Mucosa of descending colon (tissue), 3 donors: ENCODE measurements at regions not wholly inside any gene's neighbourhood (a gene's known extent, or its start where the extent isn't known, plus 50 kb on each side); places are given as distances from the start of the nearest gene placed in this dataset.
"Not testable (repeated sequence)": the region's sequence is repeated elsewhere in the genome, so short reads cannot be mapped to it uniquely, and the experiment has no call there.

Experiments
- ATAC-seq: fragments of 200-7000 bp; cut with Tn5 transposase; one replicate; pipeline ENCODE4 v1.9.1; 2020; ENCODE audit warnings: mild to moderate bottlenecking, moderate library complexity
- DNase-seq, 3 donors: peaks; one replicate each; pipeline ENCODE4 v3.0.0-alpha.2; 2020
- H3K36me3 ChIP-seq: fragments of 200-600 bp; one replicate; pipeline ENCODE4 v1.8.0; 2021; ENCODE audit warnings: low read depth, mild to moderate bottlenecking
- H3K4me1 ChIP-seq: fragments of 200-600 bp; one replicate; pipeline ENCODE4 v1.8.0; 2021; ENCODE audit warnings: low read depth, mild to moderate bottlenecking
- H3K4me3 ChIP-seq: fragments of 200-600 bp; one replicate; pipeline ENCODE4 v1.8.0; 2021; ENCODE audit warnings: mild to moderate bottlenecking
- H3K9me3 ChIP-seq: fragments of 200-600 bp; one replicate; pipeline ENCODE4 v1.8.0; 2021; ENCODE audit warnings: mild to moderate bottlenecking
- CTCF ChIP-seq: fragments of 200-600 bp; IDR thresholded peaks from one replicate; pipeline ENCODE4 v1.8.0; 2022; ENCODE audit warnings: antibody characterized with exemption, mild to moderate bottlenecking
- intact Hi-C, 2 donors: fragments of 100-400 bp; cut with DNase I in 1 of 2; cut with micrococcal nuclease in 1 of 2; formaldehyde crosslinking; loops; one replicate each; pipeline versions ENCODE4 v1.11.0 to v1.11.1; 2022; cut with DNase I, micrococcal nuclease
- donor health status: DM: no; HTN: no; CAD: no; lungs with moderate emphysema.
- donor health status: DM: no; HTN: no; CAD: no.
- donor health status: DM: no; HTN: yes; CAD: no.

GRCh38 chr17:64747938-64748540 lies 85.9 kb upstream of the SMURF2 start:
- Histone ChIP-seq H3K36me3 (no peaks in the 10 kb centered on the region), H3K9me3 (no peaks in the 10 kb centered on the region), H3K4me1 (no peaks in the 10 kb centered on the region), H3K4me3 (no peak overlapping the region)
- intact Hi-C loops, result no loop called here
- no peak for TF ChIP-seq CTCF
- no peak for ATAC-seq
- no peak for DNase-seq

GRCh38 chr17:64742326-64742725 lies 80.2 kb upstream of the SMURF2 start:
- intact Hi-C loops, result no loop called here
- no peak for DNase-seq
- TF ChIP-seq CTCF, result no peak
- Histone ChIP-seq H3K36me3 (no peaks in the 10 kb centered on the region), H3K4me1 (peaks cover 3% of the 10 kb centered on the region), H3K9me3 (no peaks in the 10 kb centered on the region), H3K4me3 (no peak overlapping the region)
- ATAC-seq, result no peak

DNA sequence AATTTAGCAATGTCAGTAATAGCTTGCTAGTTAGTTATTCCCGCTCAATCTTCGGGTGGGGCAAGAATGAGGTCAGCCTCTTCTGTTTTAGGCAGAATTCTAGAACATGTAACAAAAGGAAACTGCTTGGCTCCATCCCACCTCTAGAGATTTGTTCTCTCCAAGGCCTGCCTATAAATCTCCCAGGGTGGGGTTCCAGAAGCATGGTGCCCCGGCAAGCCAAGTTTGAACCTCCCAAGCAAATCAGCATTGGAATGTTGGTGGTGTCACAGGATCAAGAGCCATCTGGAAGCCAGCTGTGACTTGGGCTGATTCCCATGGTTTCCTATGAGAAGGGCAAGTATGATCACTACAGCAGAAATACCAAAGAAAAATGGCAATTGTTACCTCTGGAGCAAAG lies 79.8 kb upstream of the SMURF2 start:
- DNase-seq, H3K4me1 ChIP-seq, H3K4me3 ChIP-seq, H3K36me3 ChIP-seq, intact Hi-C loops, H3K9me3 ChIP-seq: not testable (repeated sequence)
- ATAC-seq, result peak; percentile 37

GRCh38 chr17:64741038-64741641 lies 79.0 kb upstream of the SMURF2 start:
- Histone ChIP-seq H3K4me3 (no peak overlapping the region), H3K4me1 (peaks cover 3% of the 10 kb centered on the region), H3K36me3 (no peaks in the 10 kb centered on the region), H3K9me3 (no peaks in the 10 kb centered on the region)
- ATAC-seq (peak; percentile 35), DNase-seq (no peak)
- TF ChIP-seq CTCF, result no peak
- intact Hi-C loops, result no loop called here

DNA sequence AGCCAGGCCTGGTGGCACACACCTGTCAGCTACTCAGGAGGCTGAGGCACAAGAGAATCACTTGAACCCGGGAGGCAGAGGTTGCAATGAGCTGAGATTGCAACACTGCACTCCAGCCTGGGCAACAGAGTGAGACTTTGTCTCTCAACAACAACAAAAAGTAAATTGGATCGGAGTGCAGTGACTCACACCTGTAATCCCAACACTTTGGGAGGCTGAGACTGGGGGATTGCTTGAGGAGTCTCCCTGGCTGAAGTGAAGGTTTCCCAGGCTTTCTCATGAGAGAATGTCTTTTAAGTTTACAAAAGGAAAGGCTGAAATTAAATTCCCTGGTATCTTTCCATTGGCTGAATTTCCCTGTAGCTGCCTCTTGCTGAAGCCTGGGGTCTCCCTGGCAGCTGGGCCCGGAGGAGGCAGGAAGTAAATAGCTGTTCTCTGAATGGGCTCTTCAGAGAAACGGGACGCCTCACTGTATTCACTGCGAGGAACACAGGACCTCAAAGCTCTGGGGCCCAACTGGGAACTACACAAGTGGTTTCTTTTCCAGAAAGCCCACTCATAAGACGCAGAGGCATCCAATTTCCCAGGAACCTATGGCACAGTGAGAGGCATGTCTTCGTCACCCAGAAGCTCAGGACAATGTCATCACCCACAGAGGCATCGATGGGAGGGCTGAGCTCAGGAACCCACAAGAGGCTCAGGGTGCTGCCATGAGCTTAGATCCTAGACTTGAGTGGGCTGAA lies 77.4 kb upstream of the SMURF2 start:
- no peak for TF ChIP-seq CTCF
- H3K4me1 ChIP-seq, result peaks cover 3% of the 10 kb centered on the region
- H3K36me3 ChIP-seq, result no peaks in the 10 kb centered on the region
- no peaks in the 10 kb centered on the region for H3K9me3 ChIP-seq
- intact Hi-C loops, result no loop called here
- no peak for DNase-seq
- ATAC-seq, result no peak
- no peak overlapping the region for H3K4me3 ChIP-seq

GRCh38 chr17:64736804-64737492 lies 74.8 kb upstream of the SMURF2 start:
- intact Hi-C loops, result no loop called here
- no peaks in the 10 kb centered on the region for H3K36me3 ChIP-seq
- H3K9me3 ChIP-seq, result no peaks in the 10 kb centered on the region
- DNase-seq (peak in 2 of 3 donors; percentile 50 to 75), ATAC-seq (peak; percentile 81)
- no peak overlapping the region for H3K4me3 ChIP-seq
- TF ChIP-seq CTCF, result peak; percentile 48
- peaks cover 3% of the 10 kb centered on the region for H3K4me1 ChIP-seq
